Kidney epithelial cell (primary cell): ENCODE measurements at regions not wholly inside any gene's neighbourhood (a gene's known extent, or its start where the extent isn't known, plus 50 kb on each side); places are given as distances from the start of the nearest gene placed in this dataset.
A peak's percentile ranks its signal among the peaks of the same experiment; 100 is the strongest.

ENCODE experiments used
- DNase-seq: peaks from one replicate; pipeline ENCODE4 v3.0.0-alpha.2; 2010; ENCODE audit warnings: low read depth
- H3K27me3 ChIP-seq: 2 replicates; pipeline ENCODE4 v1.6.0; 2011; ENCODE audit warnings: low read length; ENCODE audit not compliant: control insufficient read depth, insufficient read depth
- H3K36me3 ChIP-seq: 2 replicates; pipeline ENCODE4 v1.5.1; 2011; ENCODE audit warnings: low read length; ENCODE audit not compliant: control insufficient read depth, insufficient read depth
- H3K4me3 ChIP-seq: 2 replicates; pipeline ENCODE4 v1.5.1; 2011; ENCODE audit warnings: low read depth, mild to moderate bottlenecking, control low read depth, low read length
- CTCF ChIP-seq: IDR thresholded peaks from 2 replicates; pipeline ENCODE4 v1.5.1; 2011; ENCODE audit warnings: mild to moderate bottlenecking, moderate library complexity, low read length, control low read depth, inconsistent platforms; ENCODE audit not compliant: insufficient read depth, poor library complexity, severe bottlenecking

DNA sequence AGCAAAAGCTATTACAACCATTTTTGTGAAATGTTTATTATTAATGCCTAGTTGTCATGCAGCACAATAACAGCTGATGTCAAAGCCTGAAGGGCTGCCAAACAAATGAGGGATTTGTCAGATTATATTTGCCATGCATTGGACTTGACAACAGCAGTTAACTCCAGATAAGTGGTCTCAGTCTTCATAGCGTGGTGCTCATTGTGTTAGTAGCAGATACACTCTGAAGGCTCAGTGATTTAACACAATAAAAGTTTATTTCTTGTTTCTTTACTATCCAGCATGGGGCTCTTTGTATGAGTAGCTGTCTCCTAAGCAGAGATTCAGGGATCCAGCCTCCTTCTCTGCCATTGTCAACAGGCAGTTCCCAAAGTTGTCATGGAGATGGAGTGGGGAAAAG is 76.0 kb upstream of the PTGFRN start:
- TF ChIP-seq CTCF: no peak

DNA sequence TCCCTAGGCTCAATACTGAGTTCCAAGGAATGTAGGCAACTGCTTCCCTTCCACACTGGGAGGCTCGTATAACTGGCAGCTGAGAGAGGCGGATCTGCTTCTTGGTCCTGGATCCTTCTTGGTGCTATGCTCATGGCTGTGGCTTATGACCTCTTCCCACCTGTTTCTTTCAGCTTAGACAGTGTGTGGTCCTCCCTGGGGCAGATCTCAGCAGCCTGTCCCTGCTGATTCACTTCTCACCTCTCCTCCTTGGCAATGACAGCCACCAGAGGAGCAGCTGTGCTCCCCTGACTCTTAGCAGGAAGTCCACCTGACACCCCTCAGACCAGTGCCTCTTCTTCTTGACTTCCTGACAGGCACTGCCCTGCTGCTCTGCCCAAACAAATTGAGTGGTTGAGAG is 75.1 kb upstream of the PTGFRN start:
- no peak overlapping the region for H3K4me3 ChIP-seq
- no peak for DNase-seq
- H3K27me3 ChIP-seq: no peaks in the 10 kb centered on the region
- TF ChIP-seq CTCF: no peak
- H3K36me3 ChIP-seq: no peaks in the 10 kb centered on the region

More for the DNA sequence above, 76.0 kb upstream of the PTGFRN start:
- no peaks in the 10 kb centered on the region for H3K36me3 ChIP-seq
- no peaks in the 10 kb centered on the region for H3K27me3 ChIP-seq
- no peak for DNase-seq
- no peak overlapping the region for H3K4me3 ChIP-seq

DNA sequence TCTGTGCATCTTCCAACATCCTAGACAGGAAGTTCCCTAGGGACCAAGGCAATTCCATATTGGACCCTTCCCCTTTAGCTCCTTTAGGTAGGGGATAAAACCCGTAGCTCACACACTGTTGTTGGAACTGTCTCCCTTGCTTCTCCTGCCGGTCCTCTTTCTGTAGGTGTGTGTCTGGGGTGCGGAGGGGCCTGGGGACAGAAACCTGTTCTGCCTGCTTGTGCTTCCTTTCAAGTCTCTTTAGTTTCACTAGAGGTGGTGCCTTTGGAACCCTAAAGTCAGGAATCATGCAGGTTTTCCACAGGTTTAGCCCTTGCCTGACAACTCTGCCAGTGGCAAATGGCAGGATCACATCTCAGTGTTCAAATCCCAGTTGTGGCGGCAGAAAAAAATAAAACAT is 74.6 kb upstream of the PTGFRN start:
- no peaks in the 10 kb centered on the region for H3K36me3 ChIP-seq
- H3K27me3 ChIP-seq: no peaks in the 10 kb centered on the region
- DNase-seq: no peak
- no peak overlapping the region for H3K4me3 ChIP-seq
- TF ChIP-seq CTCF: no peak

DNA sequence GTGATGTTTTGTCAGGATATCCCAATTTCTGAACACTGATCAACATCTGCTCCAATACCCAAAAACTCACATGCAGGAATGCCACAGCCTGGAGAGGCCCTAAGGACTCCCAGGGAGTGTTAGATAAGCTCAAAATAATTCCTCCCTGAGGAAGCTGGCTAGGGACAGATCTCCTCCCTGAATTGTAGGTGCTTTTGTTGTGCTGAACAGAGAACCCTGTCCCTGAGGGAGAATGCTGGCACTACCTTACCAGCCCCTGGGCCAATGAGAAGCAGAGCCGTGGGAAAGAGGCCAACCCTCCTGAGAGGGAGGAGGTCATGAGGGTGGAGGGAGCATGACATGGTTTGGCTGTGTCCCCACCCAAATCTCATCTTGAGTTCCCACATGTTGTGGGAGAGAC is 73.6 kb upstream of the PTGFRN start:
- Histone ChIP-seq H3K27me3 (no peaks in the 10 kb centered on the region), H3K4me3 (no peak overlapping the region), H3K36me3 (no peaks in the 10 kb centered on the region)
- no peak for DNase-seq
- TF ChIP-seq CTCF: no peak

DNA sequence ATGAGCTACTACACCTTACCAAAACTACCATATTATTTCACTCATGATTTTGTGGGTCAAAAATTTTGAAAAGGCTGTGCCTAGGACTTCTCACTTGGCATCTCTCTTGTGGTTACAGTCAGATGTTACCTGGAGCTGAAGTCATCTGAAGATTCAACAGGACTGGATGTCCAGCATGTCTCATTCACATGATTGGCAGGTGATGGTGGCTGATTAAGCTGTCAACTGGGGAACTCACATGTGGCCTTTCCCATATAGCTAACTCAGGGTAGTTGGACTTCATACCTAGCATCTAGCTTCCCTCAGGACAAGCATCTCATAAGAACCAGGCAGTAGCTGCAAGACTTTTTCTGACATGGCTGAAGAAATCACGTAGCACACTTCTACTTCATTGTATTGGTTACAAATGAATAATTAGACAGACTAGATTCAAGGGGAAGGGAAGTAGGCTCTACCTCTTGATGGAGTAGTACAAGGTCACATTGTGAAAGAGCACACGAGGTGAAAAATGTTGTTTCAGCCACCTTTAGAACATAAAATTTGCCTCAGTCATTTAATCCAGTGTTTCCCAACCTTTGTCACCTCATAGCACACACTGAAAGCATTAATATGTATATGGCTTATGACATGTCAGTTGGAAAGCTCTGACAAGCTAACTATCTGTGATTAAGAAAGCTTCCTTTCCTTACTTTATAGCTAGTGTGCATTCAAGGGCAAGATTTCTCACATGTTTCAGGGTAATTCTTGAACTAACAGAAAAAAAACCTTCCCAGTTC is 68.0 kb upstream of the PTGFRN start:
- TF ChIP-seq CTCF: no peak
- no peak for DNase-seq
- Histone ChIP-seq H3K27me3 (no peaks in the 10 kb centered on the region), H3K4me3 (no peak overlapping the region), H3K36me3 (no peaks in the 10 kb centered on the region)

DNA sequence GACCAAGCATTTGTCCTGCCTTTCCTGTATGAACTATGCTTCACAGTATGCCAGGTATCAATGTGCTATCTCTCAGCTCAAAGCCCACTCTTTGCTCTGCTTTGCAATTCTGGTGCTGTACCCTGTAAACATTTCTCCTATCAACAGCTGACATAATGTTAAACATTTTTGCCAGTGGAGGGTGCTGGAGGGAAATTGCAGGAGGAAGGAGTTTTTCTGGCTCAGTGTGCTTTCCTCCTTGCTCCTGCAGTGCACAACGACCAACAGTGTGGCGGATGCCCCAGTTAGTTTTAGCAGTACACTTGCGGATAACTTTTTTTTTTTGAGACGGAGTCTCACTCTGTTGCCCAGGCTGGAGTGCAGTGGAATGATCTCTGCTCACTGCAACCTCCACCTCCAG is 67.1 kb upstream of the PTGFRN start:
- H3K27me3 ChIP-seq: no peaks in the 10 kb centered on the region
- H3K36me3 ChIP-seq: no peaks in the 10 kb centered on the region
- TF ChIP-seq CTCF: peak; percentile 17
- no peak overlapping the region for H3K4me3 ChIP-seq
- no peak for DNase-seq
